ENCODE measurements at regions not wholly inside any gene's neighbourhood (a gene's known extent, or its start where the extent isn't known, plus 50 kb on each side); places are given as distances from the start of the nearest gene placed in this dataset.

DNA sequence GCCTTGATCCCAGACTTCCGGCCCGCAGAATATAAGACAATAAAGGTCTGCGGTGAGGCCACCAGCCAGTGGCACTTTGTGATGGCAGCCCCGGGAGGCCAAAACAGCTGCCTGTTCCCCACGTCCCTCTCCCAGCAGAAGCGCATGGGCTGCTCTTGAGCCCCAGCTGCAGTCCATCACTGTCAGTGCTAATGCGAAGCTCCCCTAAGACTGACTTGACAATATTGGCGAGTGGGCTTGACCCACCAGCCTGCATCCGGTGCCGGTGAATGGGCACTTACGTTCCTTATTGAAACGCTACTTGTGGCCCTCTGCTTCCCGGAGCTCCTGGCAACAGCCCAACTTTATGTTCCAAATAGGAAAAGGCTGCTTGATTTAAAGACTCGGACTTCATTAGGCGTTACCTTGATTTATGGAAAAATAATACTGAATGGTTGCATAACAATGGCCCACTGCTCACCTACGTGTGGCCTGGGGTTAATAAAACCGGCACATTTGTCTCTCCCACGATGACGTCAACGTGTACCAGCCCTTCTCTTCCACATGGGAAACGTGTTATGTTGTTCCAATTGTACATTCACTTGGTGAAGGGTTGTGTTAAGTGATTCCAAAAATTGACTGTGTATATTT lies 93.4 kb upstream of the SEPTIN5 start:
- H3K4me1 Mint-ChIP-seq (ENCODE audit: low read depth), result peaks cover 25% of the 10 kb centered on the region
- no peak overlapping the region for H3K27ac Mint-ChIP-seq
- DNase-seq (no peak), ATAC-seq (replicated peaks in 1 of 2) (no peak)
- no peaks in the 10 kb centered on the region for H3K27me3 Mint-ChIP-seq (ENCODE audit: low read depth)
- H3K4me3 Mint-ChIP-seq, result no peak overlapping the region
- no peaks in the 10 kb centered on the region for H3K36me3 Mint-ChIP-seq (ENCODE audit: insufficient read depth in 2 of 2)
- no peaks in the 10 kb centered on the region for H3K9me3 Mint-ChIP-seq

DNA sequence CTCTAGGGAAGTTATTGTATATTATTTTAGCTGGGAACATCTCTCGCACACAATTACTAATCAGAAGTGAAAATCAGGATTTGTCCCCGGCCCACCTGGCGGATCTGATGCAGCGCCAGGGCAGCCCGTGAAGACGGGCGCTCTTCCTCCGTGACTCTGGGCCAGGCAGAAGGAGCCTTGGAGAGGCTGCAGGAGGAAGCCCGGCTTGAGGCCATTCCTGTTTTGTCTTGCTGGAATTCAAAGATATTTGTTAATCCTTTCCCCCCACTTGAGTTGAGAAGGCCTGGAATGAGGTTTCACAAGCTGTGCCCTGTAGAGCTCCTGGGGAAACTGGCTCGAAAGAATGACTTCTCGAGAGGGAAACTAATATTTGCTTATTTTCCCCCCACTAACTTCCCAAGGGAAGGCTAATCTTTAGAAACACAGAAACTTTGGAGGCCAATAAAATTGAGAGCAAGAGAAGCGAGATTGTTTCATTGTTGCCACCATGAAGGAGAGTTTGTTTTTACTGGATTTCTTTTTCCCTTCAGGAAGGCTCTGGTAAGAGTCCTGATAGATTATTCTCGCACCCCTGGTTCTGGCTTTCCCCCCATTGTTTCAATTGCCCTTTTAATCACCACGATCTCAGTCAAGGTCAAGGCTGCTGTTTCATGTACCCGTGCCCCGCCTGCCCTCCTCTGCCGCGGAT lies 92.8 kb upstream of the SEPTIN5 start:
- no peak for ATAC-seq (replicated peaks in 1 of 2)
- H3K27me3 Mint-ChIP-seq (ENCODE audit: low read depth), result no peaks in the 10 kb centered on the region
- no peaks in the 10 kb centered on the region for H3K36me3 Mint-ChIP-seq (ENCODE audit: insufficient read depth in 2 of 2)
- no peak overlapping the region for H3K4me3 Mint-ChIP-seq
- no peak overlapping the region for H3K27ac Mint-ChIP-seq
- no peak for DNase-seq
- peaks cover 25% of the 10 kb centered on the region for H3K4me1 Mint-ChIP-seq (ENCODE audit: low read depth)
- no peaks in the 10 kb centered on the region for H3K9me3 Mint-ChIP-seq

DNA sequence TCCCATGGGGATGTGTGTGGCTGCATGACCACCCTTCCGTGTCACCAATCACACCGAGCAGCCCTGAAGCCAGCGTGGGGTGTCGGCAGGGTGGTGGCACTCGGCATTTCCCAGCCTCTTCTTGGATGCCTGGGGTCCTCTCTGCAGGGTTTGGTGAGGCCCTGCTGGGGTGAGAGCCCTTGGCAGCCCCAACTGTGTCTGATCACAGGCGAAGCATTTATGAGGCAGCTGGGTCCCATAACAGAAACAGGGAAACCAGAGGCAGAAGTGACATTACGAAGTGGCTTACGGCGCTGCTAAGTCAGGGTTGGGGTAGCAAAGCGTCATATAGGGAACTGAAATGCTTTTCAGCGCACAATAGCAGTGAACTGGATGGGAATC lies 92.3 kb upstream of the SEPTIN5 start:
- H3K27me3 Mint-ChIP-seq (ENCODE audit: low read depth), result no peaks in the 10 kb centered on the region
- no peaks in the 10 kb centered on the region for H3K36me3 Mint-ChIP-seq (ENCODE audit: insufficient read depth in 2 of 2)
- H3K4me1 Mint-ChIP-seq (ENCODE audit: low read depth), result peaks cover 25% of the 10 kb centered on the region
- H3K27ac Mint-ChIP-seq, result no peak overlapping the region
- H3K4me3 Mint-ChIP-seq, result no peak overlapping the region
- ATAC-seq (replicated peaks in 1 of 2), result no peak
- no peaks in the 10 kb centered on the region for H3K9me3 Mint-ChIP-seq
- DNase-seq, result no peak

DNA sequence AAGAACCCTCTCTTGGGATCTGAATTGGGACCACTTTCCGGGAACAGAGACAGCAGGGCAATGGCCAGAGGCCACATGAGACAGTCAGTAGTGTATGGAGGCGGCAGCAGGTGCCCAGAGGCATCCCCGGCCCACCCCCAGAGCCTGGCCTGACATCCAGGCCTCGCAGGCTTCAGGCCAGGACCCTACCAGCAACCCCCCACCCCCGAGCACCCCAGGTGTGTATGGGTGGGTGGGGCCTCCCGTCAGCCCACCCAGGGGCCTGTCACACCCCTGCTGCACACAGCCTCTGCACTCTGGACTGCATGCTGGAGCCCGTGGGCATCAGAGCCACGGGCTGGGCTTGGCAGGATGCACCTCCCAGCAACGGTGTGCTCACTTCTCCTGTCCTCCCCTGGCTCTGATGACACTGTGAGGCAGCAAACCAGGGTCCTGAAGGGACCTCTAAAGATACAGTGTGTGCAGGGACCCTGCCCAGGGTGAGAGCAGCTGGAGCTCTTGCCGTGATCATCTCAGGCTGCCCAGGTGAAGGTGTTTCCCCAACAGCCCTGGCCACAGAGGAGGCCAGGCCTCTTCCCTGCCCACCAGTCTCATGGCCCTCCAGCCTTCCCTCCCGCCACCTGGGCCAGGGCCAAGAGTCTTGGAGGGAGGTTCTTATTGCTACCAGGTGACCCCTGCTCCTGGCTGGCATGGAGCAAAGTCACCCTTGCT lies 88.8 kb upstream of the SEPTIN5 start:
- no peaks in the 10 kb centered on the region for H3K9me3 Mint-ChIP-seq
- no peak for DNase-seq
- ATAC-seq (replicated peaks in 1 of 2), result no peak
- no peaks in the 10 kb centered on the region for H3K27me3 Mint-ChIP-seq (ENCODE audit: low read depth)
- no peaks in the 10 kb centered on the region for H3K4me1 Mint-ChIP-seq (ENCODE audit: low read depth)
- H3K27ac Mint-ChIP-seq, result no peak overlapping the region
- no peaks in the 10 kb centered on the region for H3K36me3 Mint-ChIP-seq (ENCODE audit: insufficient read depth in 2 of 2)
- no peak overlapping the region for H3K4me3 Mint-ChIP-seq

DNA sequence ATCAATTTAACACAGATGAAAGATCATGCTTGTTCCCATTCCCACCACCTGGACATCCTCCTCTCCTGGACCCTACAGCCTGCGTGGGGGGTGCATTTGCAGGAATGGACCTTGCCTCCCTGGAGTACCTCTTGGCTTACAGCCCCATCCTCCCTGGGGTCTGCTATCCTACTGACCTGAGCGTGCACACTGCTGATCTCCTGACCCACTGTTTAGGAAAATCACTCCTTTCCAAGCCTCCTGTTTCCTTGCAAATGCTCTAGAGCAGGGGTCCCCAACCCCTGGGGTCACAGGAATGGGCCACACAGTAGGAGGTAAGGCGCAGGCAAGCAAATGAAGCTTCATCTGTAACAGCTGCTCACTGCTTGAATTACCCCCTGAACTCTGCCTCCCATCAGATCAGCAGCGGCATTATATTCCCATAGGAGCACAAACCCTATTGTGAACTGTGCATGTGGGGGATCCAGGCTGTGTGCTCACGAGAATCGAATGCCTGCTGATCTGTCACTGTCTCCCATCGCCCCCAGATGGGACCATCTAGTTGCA lies 88.2 kb upstream of the SEPTIN5 start:
- Mint-ChIP-seq H3K4me3 (no peak overlapping the region), H3K36me3 (ENCODE audit: insufficient read depth in 2 of 2) (no peaks in the 10 kb centered on the region), H3K27me3 (ENCODE audit: low read depth) (no peaks in the 10 kb centered on the region), H3K4me1 (ENCODE audit: low read depth) (no peaks in the 10 kb centered on the region), H3K27ac (no peak overlapping the region), H3K9me3 (no peaks in the 10 kb centered on the region)
- ATAC-seq (replicated peaks in 1 of 2) (no peak), DNase-seq (no peak)

DNA sequence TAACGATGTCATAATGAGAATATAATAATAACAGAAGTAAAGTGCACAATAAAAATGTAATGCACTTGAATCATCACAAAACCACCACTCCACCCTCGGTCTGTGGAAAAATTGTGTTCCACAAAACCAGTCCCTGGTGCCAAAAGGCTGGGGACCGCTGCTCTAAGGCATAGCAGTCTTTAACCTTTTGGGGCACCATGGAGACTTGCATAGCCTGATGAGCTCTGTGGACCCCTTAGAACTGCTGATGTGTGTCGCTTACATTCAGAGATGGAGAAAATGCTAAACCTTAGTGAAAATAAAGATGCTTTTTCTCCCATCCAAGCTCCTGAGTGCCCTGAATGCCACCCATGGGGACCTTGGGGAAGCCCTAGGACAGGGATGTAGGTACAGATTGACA lies 87.6 kb upstream of the SEPTIN5 start:
- H3K27me3 Mint-ChIP-seq (ENCODE audit: low read depth), result no peaks in the 10 kb centered on the region
- DNase-seq, result no peak
- no peak overlapping the region for H3K4me3 Mint-ChIP-seq

DNA sequence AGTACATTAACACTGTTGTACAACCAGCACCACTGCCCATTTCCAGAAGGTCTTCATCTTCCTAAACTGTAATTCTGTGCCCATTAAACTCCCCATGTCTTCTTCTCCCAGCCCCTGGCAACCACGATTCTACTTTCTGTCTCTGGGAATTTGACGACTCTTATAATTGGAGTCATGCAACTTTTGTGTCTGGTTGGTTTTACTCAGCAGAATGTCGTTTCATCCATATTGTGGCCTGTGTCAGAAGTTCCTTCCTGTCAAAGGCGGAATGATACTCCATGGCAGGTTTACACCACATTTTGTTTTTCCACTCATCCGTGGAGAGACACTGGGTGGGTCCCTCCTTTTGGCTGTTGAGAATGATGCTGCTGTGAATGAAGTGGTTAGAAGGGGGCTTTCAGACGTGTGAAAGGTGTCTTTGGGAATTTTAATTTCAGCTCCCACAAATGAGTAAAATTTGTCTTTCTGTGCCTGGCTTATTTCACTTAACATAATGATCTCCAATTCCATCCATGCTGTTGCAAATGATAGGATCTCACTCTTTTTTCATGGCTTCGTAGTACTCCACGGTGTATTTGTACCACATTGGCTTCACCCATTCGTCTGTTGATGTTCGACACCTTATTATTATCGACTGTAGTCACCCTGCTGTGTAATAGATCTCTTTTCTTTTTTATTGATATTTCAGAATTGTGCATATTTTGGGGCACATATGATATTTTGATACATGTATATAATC lies 86.1 kb upstream of the SEPTIN5 start:
- Mint-ChIP-seq H3K9me3 (no peaks in the 10 kb centered on the region), H3K36me3 (ENCODE audit: insufficient read depth in 2 of 2) (no peaks in the 10 kb centered on the region)

More for the DNA sequence above, 87.6 kb upstream of the SEPTIN5 start:
- H3K27ac Mint-ChIP-seq, result no peak overlapping the region
- no peaks in the 10 kb centered on the region for H3K36me3 Mint-ChIP-seq (ENCODE audit: insufficient read depth in 2 of 2)
- H3K9me3 Mint-ChIP-seq, result no peaks in the 10 kb centered on the region
- ATAC-seq (replicated peaks in 1 of 2), result no peak
- no peaks in the 10 kb centered on the region for H3K4me1 Mint-ChIP-seq (ENCODE audit: low read depth)

DNA sequence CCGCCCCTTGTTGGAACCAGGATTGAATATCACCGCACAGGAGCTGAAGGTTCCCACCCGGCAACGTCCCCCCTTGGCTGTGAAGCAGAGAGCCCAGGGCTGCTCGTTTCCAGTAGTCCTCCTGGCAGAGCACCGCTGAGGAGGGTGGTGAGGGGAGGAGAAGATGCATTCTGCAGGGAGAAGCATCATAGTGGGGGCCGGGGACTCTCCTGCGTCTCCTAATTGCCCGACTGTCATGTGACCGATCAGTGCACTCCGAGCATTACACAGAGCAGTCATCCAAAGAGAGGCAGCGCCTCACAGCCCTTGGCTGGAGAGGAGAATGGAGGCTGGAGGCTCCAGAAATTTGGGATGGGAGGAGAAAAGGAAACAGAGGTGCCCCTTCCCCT lies 85.0 kb upstream of the SEPTIN5 start:
- no peaks in the 10 kb centered on the region for H3K4me1 Mint-ChIP-seq (ENCODE audit: low read depth)
- no peak overlapping the region for H3K27ac Mint-ChIP-seq
- H3K27me3 Mint-ChIP-seq (ENCODE audit: low read depth), result no peaks in the 10 kb centered on the region
- no peaks in the 10 kb centered on the region for H3K9me3 Mint-ChIP-seq
- H3K36me3 Mint-ChIP-seq (ENCODE audit: insufficient read depth in 2 of 2), result no peaks in the 10 kb centered on the region
- no peak overlapping the region for H3K4me3 Mint-ChIP-seq
- DNase-seq, result no peak
- ATAC-seq (replicated peaks in 1 of 2), result no peak

More for the DNA sequence above, 86.1 kb upstream of the SEPTIN5 start:
- ATAC-seq (replicated peaks in 1 of 2) (no peak), DNase-seq (no peak)
- H3K4me3 Mint-ChIP-seq, result no peak overlapping the region
- H3K4me1 Mint-ChIP-seq (ENCODE audit: low read depth), result no peaks in the 10 kb centered on the region
- no peaks in the 10 kb centered on the region for H3K27me3 Mint-ChIP-seq (ENCODE audit: low read depth)
- H3K27ac Mint-ChIP-seq, result no peak overlapping the region

DNA sequence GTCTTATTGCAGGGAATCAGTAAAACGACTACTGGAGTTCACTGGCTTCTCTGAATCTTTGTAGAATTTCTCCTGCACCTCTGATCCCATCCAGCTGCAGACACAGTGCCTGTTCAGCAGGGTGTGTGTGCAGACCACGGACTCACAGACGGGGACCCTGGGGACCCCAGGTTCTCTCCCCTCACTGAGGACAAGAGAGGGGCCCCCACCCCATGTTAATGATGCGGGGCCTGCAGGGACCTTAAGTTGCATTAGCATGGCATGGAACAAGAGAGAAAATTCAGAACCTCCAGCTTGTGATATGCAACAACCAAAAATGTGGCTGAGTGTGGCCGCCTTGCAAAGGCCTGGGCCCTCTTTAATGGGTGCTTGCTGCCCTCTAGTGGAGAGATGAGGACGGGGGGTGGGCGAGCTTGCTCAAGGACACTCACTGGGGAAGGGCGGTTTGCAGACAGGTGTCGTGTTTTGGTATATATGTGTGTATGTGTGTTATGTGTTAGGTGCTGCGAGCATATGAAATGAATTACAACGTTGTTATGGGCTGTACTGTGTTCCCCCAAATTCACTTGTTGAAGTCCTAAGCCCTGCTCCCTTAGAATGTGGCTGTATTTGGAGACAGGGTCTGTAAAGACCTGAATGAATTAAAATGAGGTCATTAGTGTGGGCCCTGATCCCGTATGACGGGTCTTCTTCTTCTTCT lies 84.4 kb upstream of the SEPTIN5 start:
- Mint-ChIP-seq H3K36me3 (ENCODE audit: insufficient read depth in 2 of 2) (no peaks in the 10 kb centered on the region), H3K4me1 (ENCODE audit: low read depth) (no peaks in the 10 kb centered on the region), H3K4me3 (no peak overlapping the region), H3K27me3 (ENCODE audit: low read depth) (no peaks in the 10 kb centered on the region), H3K27ac (no peak overlapping the region), H3K9me3 (no peaks in the 10 kb centered on the region)
- ATAC-seq (replicated peaks in 1 of 2), result peak; percentile 96
- DNase-seq, result peak; percentile 85 to 87

DNA sequence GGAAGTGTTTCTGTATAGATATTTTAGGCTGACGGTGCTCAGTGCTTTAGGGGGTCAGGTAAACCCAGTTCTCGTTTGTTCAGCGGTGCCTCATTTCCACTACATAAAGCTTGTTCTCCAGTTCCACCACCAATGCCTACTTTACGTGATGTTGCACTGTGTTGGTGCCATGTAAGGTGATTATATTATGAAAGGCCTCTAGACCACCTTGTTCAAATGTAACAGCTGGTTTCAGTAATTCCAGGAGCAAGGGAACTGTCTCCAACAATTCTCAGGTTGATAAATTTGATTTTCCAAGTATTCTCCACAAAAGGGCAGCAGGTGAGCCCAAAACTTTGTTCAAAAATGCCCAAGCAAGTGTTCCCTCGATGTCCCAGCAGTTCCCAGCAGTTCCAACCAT lies 83.7 kb upstream of the SEPTIN5 start:
- DNase-seq, result no peak
- Mint-ChIP-seq H3K36me3 (ENCODE audit: insufficient read depth in 2 of 2) (no peaks in the 10 kb centered on the region), H3K27me3 (ENCODE audit: low read depth) (no peaks in the 10 kb centered on the region), H3K4me3 (no peak overlapping the region), H3K9me3 (no peaks in the 10 kb centered on the region), H3K27ac (no peak overlapping the region), H3K4me1 (ENCODE audit: low read depth) (no peaks in the 10 kb centered on the region)
- no peak for ATAC-seq (replicated peaks in 1 of 2)

DNA sequence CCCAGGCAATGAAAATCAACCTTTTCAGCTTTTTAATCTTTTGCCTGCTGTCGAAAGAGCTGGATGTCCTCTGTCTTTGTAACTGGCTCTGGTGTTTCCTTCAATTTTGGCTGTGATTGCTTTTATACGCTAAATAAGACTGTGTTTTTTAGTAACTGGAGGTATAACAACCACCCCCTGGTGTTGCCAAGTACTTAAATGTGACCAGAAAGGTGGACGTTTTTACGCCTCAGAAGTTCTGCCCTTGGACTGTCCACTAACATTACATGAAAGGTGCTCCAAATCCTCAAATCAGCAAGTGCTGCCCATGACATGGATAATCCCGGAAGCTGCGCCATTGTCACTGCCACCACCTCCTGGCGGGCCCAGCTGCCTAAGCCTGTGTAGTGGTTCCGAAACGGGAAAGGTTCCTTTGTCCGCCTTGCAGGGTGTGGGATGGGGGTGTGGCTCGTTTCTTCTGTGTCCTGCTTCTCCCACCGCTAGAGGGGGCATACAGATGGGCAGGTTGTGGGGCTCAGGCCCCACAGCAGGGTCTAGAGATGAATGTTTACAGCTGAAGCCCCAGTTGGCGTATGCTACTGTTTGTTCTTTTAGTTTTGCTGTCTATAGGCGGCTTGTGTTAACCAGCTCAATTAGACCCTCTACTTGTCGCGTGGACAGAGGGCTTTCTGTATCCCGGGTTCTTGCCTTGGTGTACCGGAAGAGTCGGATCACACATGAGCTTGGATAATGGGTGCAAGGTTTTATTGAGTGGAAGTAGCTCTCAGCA lies 82.2 kb upstream of the SEPTIN5 start:
- H3K4me3 Mint-ChIP-seq, result no peak overlapping the region
- no peaks in the 10 kb centered on the region for H3K27me3 Mint-ChIP-seq (ENCODE audit: low read depth)
- no peaks in the 10 kb centered on the region for H3K36me3 Mint-ChIP-seq (ENCODE audit: insufficient read depth in 2 of 2)
- DNase-seq (peak; percentile 18 to 45), ATAC-seq (replicated peaks in 1 of 2) (peak in 1 of 2 donors; percentile 43)
- no peak overlapping the region for H3K27ac Mint-ChIP-seq
- H3K9me3 Mint-ChIP-seq, result no peaks in the 10 kb centered on the region
- H3K4me1 Mint-ChIP-seq (ENCODE audit: low read depth), result no peaks in the 10 kb centered on the region

DNA sequence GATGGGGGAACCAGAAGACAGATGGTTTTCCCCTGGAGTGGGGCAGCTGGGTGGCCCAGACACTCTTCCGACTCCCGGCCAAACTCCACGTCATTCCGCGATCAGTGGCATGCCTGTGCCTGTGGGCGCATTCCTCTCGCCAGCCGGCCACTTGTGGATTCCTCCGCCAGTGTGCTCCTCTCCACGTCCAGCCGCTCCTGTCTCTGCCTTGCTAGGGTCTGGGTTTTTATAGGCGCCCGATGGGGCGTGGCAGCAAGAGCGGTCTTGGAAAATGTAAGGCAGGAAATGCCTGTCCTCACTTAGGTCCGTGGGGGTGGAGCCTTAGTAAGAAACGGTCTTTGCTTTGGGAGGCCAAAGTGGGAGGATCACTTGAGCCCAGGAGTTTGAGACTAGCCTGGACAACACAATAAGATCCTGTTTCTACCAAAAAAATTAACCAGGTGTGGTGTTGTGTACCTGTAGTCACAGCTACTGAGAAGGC lies 81.6 kb upstream of the SEPTIN5 start:
- no peak overlapping the region for H3K27ac Mint-ChIP-seq
- no peak for DNase-seq
- no peaks in the 10 kb centered on the region for H3K9me3 Mint-ChIP-seq
- no peak for ATAC-seq (replicated peaks in 1 of 2)
- H3K4me1 Mint-ChIP-seq (ENCODE audit: low read depth), result no peaks in the 10 kb centered on the region
- no peak overlapping the region for H3K4me3 Mint-ChIP-seq
- no peaks in the 10 kb centered on the region for H3K27me3 Mint-ChIP-seq (ENCODE audit: low read depth)
- no peaks in the 10 kb centered on the region for H3K36me3 Mint-ChIP-seq (ENCODE audit: insufficient read depth in 2 of 2)
